IPS-20b (cell line): ENCODE measurements at regions not wholly inside any gene's neighbourhood (a gene's known extent, or its start where the extent isn't known, plus 50 kb on each side); places are given as distances from the start of the nearest gene placed in this dataset.

Experiments used
- H3K27ac ChIP-seq: one replicate; pipeline ENCODE4 v1.5.1; 2013; ENCODE audit warnings: low read length
- H3K27me3 ChIP-seq: 2 replicates; pipeline ENCODE4 v1.6.1; 2013; ENCODE audit warnings: mild to moderate bottlenecking, low read length, inconsistent platforms; ENCODE audit not compliant: insufficient read depth
- H3K36me3 ChIP-seq: 2 replicates; pipeline ENCODE4 v1.6.1; 2013; ENCODE audit warnings: low read depth, mild to moderate bottlenecking, inconsistent platforms, low read length, moderate library complexity; ENCODE audit not compliant: insufficient read depth
- H3K4me1 ChIP-seq: 2 replicates; pipeline ENCODE4 v1.6.1; 2013; ENCODE audit warnings: mild to moderate bottlenecking, control low read depth, inconsistent platforms, low read length, moderate library complexity; ENCODE audit not compliant: insufficient read depth
- H3K4me3 ChIP-seq: 2 replicates; pipeline ENCODE4 v1.5.1; 2013; ENCODE audit warnings: mild to moderate bottlenecking, low read length, inconsistent platforms
- H3K9ac ChIP-seq: 2 replicates; pipeline ENCODE4 v1.6.1; 2013; ENCODE audit warnings: low read depth, mild to moderate bottlenecking, inconsistent platforms, low read length, moderate library complexity
- H3K9me3 ChIP-seq: 2 replicates; pipeline ENCODE4 v1.6.1; 2013; ENCODE audit warnings: mild to moderate bottlenecking, low read depth, low read length, inconsistent platforms; ENCODE audit not compliant: insufficient read depth

DNA sequence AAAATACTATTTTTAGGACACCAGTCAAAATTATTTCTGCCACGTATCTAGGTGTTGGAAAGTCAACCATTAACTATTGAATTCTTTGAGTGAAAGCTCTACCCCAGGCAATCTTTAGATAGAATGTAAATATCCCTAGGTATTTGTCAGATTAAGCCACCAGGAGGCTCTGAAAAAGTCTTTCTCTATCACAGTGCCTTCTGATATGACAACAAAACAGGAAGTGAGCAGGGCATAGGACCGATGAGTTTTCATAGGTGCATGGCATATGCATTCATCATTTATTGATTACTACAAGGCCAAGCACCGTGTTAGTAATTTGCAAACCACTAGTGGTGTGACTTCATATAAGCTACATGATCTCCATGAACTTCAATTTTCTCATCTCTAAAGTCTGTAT is 333.6 kb upstream of the F9 start:
- Histone ChIP-seq H3K36me3 (no peaks in the 10 kb centered on the region), H3K9me3 (no peaks in the 10 kb centered on the region), H3K9ac (no peak overlapping the region), H3K27me3 (peaks cover 96% of the 10 kb centered on the region), H3K27ac (no peak overlapping the region), H3K4me3 (no peak overlapping the region), H3K4me1 (peaks cover 1% of the 10 kb centered on the region; the same call in 1 of the 2 replicates)

DNA sequence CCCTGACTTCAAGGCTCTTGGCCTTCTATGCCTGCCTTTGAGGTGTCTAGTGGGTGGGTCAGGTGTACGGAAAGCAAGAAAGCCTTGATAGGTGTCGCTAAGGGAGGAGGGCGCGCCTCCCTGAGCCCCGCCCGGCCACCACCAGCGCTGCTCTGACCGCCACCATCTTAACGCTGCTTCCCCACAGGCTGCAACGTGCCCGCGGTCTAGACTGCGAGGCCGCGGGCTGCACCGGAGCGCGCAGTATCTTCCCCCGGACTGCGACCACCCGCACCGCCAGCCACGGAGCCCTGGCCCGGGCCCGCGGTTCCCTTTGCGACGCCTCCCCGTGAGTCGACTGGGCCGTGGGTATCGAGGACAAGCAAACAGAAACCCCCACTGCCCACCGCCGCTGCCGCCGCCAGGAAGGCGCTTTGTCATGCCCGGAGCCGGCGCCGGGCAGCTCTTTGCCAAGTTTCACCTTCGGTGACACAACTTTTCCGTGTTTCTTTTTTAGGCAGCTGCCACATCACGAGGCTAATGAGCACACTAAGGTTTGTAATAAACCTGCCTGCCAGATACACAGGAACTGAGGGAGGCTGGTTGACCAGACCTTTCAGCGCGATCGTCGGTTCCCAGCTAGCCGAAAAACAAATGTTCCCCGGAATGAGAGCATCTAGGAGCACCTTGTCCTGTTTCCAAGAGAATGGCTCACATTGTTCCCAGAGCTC is 335.8 kb upstream of the F9 start:
- Histone ChIP-seq H3K27me3 (peaks cover 96% of the 10 kb centered on the region), H3K9ac (no peak overlapping the region), H3K27ac (no peak overlapping the region), H3K9me3 (no peaks in the 10 kb centered on the region), H3K4me1 (0 out of 2 replicates have a peak, but pooled peaks cover 3% of the 10 kb centered on the region), H3K36me3 (no peaks in the 10 kb centered on the region), H3K4me3 (peak overlapping the region; percentile 43; the same call in 1 of the 2 replicates)

DNA sequence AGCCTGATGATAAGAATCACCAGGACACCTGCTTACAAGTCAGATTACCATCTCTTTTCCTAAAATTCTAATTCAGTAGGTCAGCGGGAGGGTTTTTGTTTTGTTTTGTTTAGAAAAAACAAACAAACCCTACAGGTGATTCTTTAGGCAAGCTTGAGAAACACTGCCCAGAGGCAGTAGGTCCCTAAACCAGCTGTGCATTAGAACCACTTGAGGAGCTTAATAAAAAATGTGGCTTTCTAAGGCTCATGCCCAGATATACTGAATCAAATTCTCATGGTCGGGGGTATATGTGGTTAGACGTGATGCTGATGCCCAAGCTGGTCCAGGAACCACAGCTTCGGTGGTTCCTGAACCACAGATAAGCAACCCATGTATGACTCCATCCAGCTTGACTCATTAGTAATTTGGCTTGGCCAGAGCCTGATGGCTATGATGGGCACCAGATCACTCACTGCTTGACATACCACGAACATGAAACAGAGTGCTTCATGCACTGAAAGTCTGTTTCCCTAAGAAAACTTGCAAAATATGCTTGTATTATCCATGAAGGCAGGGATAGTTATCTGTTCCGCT is 338.1 kb upstream of the F9 start:
- Histone ChIP-seq H3K27ac (no peak overlapping the region), H3K4me1 (0 out of 2 replicates have a peak, but pooled peaks cover 3% of the 10 kb centered on the region), H3K9ac (no peak overlapping the region), H3K9me3 (no peaks in the 10 kb centered on the region), H3K27me3 (peaks cover 100% of the 10 kb centered on the region), H3K36me3 (no peaks in the 10 kb centered on the region), H3K4me3 (no peak overlapping the region)

DNA sequence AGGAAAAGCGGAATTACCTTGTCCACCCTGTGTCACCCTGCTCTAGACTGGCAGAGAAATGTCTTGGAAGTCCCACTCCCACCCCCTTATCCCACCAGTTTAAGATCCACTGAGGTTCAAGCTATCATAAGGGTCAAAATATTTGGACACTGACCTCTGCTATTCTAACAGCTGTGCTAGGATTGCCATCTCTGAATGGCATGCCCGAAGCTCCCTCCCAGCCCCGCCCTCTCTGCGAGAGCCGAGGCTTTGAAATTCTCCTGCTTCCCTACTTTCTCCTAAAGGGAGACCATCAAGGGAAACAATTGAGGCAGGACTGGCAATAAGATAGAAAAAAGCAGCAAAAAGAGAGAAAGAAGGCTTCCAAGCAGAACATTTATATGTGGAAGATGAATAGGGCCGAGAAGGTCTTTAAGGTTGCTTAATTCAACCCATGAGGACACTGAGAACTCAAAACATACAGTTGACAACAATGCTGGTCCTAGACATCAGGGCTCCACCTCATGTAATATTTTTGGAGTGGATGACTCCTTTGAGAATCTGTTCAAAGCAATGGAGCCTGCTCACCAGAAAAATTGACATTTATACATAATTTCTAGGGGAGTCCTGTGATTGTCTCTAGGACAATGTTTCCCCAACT is 338.7 kb upstream of the F9 start:
- Histone ChIP-seq H3K36me3 (no peaks in the 10 kb centered on the region), H3K4me3 (no peak overlapping the region), H3K27me3 (peaks cover 100% of the 10 kb centered on the region), H3K4me1 (0 out of 2 replicates have a peak, but pooled peaks cover 3% of the 10 kb centered on the region), H3K9ac (no peak overlapping the region), H3K27ac (no peak overlapping the region), H3K9me3 (no peaks in the 10 kb centered on the region)

DNA sequence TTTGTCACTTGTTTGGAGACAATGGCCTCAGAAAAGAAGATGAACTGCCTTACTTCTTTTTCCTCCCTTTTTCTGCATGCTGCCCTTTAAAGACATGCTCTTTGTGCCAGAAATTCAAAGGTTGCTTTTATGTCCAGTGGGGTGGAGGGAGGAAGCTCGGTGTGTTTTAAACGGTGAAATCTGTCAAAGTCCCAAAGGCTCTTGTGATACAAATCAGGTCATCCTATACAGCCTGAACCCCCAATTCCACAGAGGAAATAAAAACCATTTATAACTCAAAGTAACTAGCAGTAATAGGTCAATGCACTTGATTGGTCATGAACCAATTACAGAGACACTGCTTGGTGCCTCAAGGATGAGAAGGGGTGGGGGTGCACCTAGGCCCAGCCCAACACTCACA is 339.3 kb upstream of the F9 start:
- H3K4me1 ChIP-seq = 0 out of 2 replicates have a peak, but pooled peaks cover 3% of the 10 kb centered on the region
- H3K9ac ChIP-seq = no peak overlapping the region
- H3K27me3 ChIP-seq = peaks cover 97% of the 10 kb centered on the region
- no peak overlapping the region for H3K4me3 ChIP-seq
- H3K27ac ChIP-seq = no peak overlapping the region
- no peaks in the 10 kb centered on the region for H3K36me3 ChIP-seq
- H3K9me3 ChIP-seq = no peaks in the 10 kb centered on the region

DNA sequence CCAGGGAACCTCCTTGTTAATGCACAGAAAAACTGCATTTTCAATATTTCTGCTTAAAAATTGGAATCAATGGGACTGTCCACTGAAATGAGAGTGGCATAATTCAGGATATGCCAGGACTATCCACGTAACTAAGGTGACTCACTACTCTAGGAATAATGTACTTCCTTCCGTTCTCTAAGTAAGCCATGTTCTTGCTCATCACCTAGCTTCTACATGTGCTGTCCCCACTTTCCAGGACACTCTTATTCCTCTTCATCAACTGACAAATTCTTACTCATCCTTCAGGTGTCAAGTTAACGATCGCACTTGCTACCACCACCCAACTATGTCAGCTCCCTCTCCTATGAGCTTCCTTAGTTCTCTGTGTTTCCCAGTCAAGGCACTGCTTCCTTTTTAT is 342.8 kb upstream of the F9 start:
- Histone ChIP-seq H3K4me1 (0 out of 2 replicates have a peak, but pooled peaks cover 3% of the 10 kb centered on the region), H3K36me3 (no peaks in the 10 kb centered on the region), H3K4me3 (no peak overlapping the region), H3K27ac (no peak overlapping the region), H3K9ac (no peak overlapping the region), H3K27me3 (peaks cover 61% of the 10 kb centered on the region), H3K9me3 (no peaks in the 10 kb centered on the region)

DNA sequence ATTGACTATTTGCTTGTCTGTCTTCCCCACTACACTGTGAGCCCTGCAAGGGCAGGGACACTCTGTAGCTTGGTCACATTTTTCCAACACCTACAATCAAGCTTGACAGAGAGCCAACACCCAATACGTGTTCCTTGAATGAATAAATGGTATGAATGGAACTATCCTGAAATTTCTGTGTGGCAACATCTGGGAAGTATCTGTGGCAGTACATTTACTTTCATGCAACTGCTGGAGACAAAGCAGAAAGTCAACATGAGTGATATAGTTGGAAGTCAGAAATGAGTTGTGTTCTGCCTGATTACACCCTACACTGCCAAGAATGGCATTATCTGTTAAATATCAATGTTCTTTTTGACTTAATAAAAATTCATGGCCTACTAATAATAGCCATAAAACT is 343.5 kb upstream of the F9 start:
- no peak overlapping the region for H3K4me3 ChIP-seq
- peaks cover 54% of the 10 kb centered on the region for H3K27me3 ChIP-seq
- no peaks in the 10 kb centered on the region for H3K9me3 ChIP-seq
- H3K36me3 ChIP-seq = no peaks in the 10 kb centered on the region
- H3K4me1 ChIP-seq = 0 out of 2 replicates have a peak, but pooled peaks cover 2% of the 10 kb centered on the region
- no peak overlapping the region for H3K27ac ChIP-seq
- H3K9ac ChIP-seq = no peak overlapping the region

DNA sequence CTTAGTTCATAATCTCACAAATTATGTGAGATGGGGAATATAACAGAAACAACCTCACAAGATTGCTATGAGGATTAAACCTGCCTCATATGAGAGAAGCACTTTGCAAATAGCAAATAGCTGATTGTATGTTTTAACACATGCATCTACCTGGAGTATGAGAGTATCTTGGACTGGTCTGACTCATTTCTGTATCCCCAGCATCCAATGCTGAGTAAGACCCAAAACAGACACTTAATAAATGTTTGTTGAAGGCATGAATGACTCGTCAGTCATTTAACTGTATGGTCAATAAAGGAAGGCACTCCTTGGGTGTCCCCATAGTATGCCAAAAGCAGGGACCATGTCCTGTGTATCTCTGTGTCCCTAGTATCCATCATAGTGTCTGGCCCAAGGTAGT is 350.9 kb upstream of the F9 start:
- Histone ChIP-seq H3K27me3 (no peaks in the 10 kb centered on the region), H3K36me3 (no peaks in the 10 kb centered on the region), H3K27ac (no peak overlapping the region), H3K4me3 (no peak overlapping the region), H3K4me1 (no peaks in the 10 kb centered on the region), H3K9ac (no peak overlapping the region), H3K9me3 (no peaks in the 10 kb centered on the region)

DNA sequence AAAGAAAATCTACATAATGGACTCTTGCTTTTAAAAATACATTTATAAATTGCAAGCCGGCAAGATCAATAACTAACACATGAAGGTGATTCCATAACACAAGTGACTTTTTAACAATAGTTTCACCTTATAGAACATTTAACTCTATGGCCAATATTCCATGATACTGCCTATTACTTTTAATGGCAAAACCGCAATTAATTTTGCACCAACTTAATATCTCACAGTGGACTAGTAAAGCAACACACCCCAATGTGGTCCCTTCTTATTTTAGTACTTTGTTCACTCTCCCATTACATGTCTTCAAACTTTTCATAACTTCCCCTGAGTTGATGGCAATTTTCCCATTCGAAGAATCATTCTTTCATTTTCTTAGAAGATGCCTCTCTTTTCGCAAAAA is 351.6 kb upstream of the F9 start:
- Histone ChIP-seq H3K4me3 (no peak overlapping the region), H3K9me3 (no peaks in the 10 kb centered on the region), H3K4me1 (no peaks in the 10 kb centered on the region), H3K36me3 (no peaks in the 10 kb centered on the region), H3K27me3 (no peaks in the 10 kb centered on the region), H3K9ac (no peak overlapping the region), H3K27ac (no peak overlapping the region)

DNA sequence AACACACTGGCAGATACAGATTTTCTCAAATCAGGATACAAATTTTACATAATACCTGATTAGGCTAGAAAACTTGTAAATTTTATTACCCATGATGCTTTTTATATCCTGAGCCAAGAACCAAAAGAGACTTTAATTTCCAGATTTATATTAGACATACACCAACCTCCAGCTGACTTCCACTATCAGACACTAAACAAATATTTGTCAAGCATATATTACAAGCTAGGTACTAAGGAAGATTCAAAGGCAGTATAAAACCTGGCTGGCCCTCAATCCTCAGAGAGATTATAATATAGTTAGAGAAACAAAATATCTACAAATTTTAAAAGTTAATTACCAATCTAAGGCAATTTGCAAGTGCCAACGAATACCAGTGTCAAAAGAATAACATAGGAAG is 357.8 kb upstream of the F9 start:
- no peak overlapping the region for H3K9ac ChIP-seq
- H3K4me3 ChIP-seq = no peak overlapping the region
- H3K9me3 ChIP-seq = no peaks in the 10 kb centered on the region
- no peak overlapping the region for H3K27ac ChIP-seq
- no peaks in the 10 kb centered on the region for H3K27me3 ChIP-seq
- peaks cover 4% of the 10 kb centered on the region; the same call in 1 of the 2 replicates for H3K4me1 ChIP-seq
- H3K36me3 ChIP-seq = no peaks in the 10 kb centered on the region

DNA sequence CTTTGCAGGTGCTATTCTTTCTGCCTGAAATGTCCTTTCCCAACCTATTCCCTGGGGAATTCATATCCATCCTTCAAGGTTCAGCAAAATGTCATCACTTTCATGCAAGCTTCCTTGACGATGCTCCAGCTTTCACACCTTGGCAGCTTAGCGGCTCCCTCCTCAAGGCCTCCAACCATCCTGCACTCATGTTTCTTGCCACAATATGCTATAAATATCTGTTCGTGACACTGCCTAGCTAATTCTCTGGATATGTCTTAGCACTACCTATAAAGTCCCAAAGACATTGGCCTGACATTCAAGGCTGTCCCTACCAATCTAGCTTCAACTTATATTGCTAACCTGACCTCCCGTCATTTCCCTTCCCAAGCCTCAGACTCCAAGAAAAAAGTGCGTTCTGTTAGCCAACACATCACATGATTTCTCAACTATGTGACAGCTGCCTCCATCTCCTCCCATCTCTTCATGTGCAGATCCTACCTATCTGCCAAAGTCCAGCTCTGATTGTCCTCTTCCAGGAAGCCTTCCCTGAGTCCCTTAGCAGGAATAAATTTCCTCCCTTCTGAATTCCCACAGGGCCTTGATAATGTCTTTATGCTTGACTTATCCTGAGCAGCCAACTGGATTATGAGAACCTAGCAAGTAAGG is 359.9 kb upstream of the F9 start:
- no peaks in the 10 kb centered on the region for H3K27me3 ChIP-seq
- H3K4me3 ChIP-seq = no peak overlapping the region
- H3K4me1 ChIP-seq = peaks cover 4% of the 10 kb centered on the region; the same call in 1 of the 2 replicates
- H3K27ac ChIP-seq = no peak overlapping the region
- H3K9ac ChIP-seq = no peak overlapping the region
- no peaks in the 10 kb centered on the region for H3K9me3 ChIP-seq
- no peaks in the 10 kb centered on the region for H3K36me3 ChIP-seq
